Ishikawa (cell line): ENCODE measurements at regions not wholly inside any gene's neighbourhood (a gene's known extent, or its start where the extent isn't known, plus 50 kb on each side); places are given as distances from the start of the nearest gene placed in this dataset.

Experiments
- CEBPB ChIP-seq: IDR thresholded peaks from 2 replicates; pipeline ENCODE4 v1.6.1; 2012
- EGR1 ChIP-seq: IDR thresholded peaks from 2 replicates; pipeline ENCODE4 v1.6.1; 2012
- TAF1 ChIP-seq: IDR thresholded peaks from 2 replicates; pipeline ENCODE4 v1.6.1; 2012; ENCODE audit warnings: low read depth, mild to moderate bottlenecking
- USF1 ChIP-seq: IDR thresholded peaks from 2 replicates; pipeline ENCODE4 v1.6.1; 2012
- ZBTB7A ChIP-seq: IDR thresholded peaks from 2 replicates; pipeline ENCODE4 v1.6.1; 2012; ENCODE audit warnings: low read depth

- no peak for TF ChIP-seq ZBTB7A
- TF ChIP-seq TAF1: no peak
- TF ChIP-seq EGR1: no peak
- TF ChIP-seq USF1: no peak
- TF ChIP-seq CEBPB: no peak
Measured at GRCh38 chr10:62578301-62578700, 204.1 kb downstream of the ZNF365 start.
